Ecto neural progenitor cell (in vitro differentiated cells): ENCODE measurements at regions not wholly inside any gene's neighbourhood (a gene's known extent, or its start where the extent isn't known, plus 50 kb on each side); places are given as distances from the start of the nearest gene placed in this dataset.
"Not testable (repeated sequence)": the region's sequence is repeated elsewhere in the genome, so short reads cannot be mapped to it uniquely, and the experiment has no call there.

Experiments used
- DNase-seq: peaks from one replicate; pipeline ENCODE4 v3.0.0-alpha.2; 2018; ENCODE audit warnings: low spot score

- no peak for DNase-seq
Measured at GRCh38 chr9:126056312-126057021, 270.2 kb upstream of the MVB12B start.

DNA sequence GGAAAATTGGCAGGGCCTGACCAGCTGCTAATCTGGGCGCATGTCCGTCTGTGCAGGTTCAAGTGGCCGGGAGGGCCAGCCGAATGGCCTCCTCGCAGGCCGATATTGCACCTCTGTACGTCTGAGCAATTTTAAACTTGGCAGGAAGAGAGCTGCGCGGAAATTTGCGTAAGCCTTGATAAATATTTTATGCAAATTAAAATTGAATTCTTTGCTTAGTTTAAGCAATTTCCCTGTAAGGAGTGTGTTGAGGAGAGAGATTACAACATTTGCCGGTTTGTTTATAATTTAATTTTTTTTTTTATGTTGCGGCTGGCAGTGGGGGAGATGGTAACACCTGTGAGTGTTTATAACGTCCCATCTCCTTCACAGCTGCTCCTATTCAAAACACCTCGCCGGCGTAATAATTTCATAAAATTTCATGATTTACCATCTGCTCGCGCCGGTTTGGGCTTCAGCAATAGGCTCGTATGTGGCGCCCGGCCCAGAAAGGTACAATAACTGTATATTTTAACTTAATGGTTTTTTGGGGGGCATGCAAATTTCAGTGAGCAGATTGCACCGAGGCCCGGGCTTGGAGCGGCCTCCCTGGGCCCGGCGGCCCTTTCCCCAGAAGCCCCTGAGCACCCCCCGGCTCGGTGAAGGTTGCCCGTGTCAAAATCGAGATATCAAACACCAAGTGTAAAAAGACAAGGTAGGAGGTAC is 269.4 kb upstream of the MVB12B start:
- no peak for DNase-seq

GRCh38 chr9:126058011-126058531 is 268.6 kb upstream of the MVB12B start:
- DNase-seq = no peak

- DNase-seq = no peak
Measured at GRCh38 chr9:126058591-126058990, 268.0 kb upstream of the MVB12B start.

GRCh38 chr9:126061575-126061974 is 265.1 kb upstream of the MVB12B start:
- DNase-seq = no peak

- no peak for DNase-seq
Measured at GRCh38 chr9:126062158-126062886, 264.3 kb upstream of the MVB12B start.

- no peak for DNase-seq
Measured at GRCh38 chr9:126063326-126063725, 263.3 kb upstream of the MVB12B start.

- no peak for DNase-seq
Measured at GRCh38 chr9:126066131-126066530, 260.5 kb upstream of the MVB12B start.

DNA sequence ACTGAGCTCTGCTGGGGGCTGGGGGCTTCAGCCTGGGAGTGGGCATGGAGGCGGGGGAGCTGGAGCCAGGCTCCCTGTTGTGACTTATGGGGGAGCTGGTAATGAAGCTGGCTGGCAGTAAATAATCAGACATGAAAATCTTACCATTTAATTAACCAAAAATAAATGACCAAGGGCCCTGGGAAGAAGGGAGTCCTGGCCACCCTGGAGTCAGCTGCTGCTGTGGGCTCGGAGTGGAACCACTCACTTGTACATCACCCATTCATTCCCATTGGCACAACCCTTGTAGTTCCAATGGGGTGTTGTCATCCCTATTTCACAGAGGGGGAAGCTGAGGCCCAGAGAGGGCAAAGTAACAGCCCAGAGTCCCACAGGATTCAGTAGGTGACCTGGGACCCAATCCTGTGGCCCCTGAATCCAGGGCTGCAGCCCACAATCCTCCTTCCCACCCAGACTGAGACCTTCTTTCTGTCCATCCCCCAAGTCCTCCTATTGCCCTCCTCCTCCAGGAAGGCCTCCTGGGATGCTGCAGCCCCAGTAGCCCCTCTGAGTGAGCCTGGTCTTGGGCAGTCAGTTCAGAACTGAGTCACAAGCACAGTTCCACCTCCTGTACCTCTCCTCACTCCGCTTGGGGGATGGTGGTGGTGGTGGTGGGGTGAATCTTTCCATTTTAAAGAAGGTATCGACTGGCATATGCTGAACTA is 259.4 kb upstream of the MVB12B start:
- DNase-seq = no peak

DNA sequence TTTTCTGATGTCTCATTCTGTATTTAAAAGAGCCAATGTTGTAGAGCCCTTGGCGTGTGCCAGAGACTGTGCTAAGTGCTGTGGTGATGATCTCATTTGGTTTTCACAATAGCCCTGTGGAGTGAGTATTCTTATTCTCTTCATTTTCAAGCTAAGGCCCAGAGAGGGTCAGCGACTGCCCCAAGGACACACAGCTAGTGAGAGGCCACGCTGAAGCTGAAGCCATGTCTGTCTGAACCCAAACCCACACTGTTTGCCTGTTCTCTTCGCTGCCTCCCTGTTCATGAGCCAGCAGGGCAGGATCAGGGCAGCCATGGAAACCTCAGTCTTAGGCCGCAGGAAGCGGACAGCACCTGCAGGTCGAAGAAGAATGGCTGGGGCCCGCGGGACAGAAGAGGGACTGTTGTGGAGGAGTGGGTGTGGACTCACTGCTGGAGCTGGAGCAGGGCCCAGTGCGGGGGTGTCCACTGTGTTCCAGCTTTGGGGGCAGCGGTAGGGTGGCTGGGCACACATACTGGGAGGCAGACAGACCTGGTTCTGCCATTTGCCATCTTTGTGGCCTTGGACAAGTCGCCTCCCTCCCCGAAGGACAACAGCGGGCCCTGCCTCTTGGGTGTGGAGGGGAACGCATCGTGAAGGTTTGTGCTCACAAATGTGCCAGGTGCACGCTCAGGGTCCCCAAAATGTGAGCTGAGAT is 257.9 kb upstream of the MVB12B start:
- DNase-seq = no peak

DNA sequence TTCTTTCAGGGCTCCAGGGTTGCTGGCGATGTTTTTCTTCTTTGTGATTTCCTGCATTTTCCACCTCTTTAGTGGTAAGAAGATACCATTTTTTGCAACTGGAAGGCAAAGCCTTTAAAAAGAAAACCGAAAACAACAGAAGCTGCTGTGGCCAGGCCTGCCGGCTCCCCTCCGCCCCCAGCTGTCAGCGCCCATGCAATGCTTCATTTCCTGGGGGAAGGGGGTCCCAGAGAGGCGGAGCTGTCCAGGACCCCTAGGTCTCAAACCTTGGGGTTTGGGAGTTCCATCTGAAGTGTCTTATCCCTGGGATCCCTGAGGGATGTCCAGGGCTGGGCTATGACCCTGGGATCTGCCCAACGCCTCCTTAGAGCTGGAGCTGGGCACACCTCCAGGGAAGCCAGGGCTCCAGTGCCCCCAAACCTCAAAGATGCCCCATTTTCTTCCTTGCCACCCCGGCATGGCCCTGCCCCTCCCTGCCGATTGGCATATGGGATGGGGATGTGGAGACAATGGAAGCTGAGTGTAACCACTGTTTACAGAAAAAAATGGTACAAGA is 257.2 kb upstream of the MVB12B start:
- no peak for DNase-seq

GRCh38 chr9:126070058-126070655 is 256.5 kb upstream of the MVB12B start:
- no peak for DNase-seq

DNA sequence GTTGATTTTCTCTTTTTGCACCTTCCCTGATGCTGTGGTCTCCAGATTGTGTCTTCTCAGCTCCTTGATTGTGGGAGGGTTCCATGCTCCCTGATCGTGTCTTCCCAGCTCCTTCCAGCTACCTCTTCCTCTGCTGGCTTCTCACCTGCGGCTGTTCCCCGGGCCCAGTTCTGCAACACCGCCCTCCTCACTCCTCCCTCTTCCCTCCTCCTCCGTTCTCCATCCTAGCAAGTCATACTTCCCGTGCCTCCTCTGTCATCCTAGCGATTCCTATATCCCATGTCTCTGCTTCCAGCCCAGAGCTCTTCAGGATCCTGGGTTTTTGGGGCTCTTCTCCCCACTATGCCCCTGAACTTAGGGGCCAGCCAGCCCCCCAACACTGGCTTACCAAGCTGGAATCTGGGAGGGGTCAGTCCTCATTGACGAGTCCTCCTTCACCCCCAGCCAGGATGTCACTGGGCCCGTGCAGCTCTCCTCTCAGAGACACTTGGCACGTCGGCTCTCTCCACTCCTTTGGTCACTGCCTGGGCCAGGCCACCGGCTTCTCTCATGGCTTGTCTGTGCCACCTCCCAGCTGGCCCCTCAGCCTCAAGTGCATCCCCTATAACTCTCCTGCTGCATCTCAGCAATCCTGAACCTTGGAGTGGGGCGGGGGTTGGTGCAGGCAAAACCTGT is 255.4 kb upstream of the MVB12B start:
- no peak for DNase-seq

DNA sequence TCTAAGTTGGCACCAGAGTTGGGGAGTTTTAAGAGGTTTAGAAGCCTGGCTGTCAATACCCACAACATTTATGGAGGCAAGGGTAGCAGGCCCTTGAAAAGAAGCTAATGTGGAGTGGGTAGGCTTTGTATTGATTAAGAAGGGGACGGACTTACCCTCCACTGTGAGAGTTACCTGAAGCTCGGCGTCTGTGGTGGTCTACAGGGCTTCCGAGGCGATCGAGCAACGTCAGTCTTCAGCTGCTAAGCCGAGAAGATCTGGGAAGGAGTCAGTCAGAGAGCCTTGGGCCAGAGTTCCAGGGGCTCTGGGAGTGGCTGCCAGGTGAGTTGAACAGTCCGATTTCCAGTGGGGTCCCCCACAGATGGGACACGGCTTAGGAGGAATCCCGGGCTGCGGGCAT is 249.0 kb upstream of the MVB12B start:
- DNase-seq = not testable (repeated sequence)

GRCh38 chr9:126080641-126081040 is 246.0 kb upstream of the MVB12B start:
- no peak for DNase-seq

DNA sequence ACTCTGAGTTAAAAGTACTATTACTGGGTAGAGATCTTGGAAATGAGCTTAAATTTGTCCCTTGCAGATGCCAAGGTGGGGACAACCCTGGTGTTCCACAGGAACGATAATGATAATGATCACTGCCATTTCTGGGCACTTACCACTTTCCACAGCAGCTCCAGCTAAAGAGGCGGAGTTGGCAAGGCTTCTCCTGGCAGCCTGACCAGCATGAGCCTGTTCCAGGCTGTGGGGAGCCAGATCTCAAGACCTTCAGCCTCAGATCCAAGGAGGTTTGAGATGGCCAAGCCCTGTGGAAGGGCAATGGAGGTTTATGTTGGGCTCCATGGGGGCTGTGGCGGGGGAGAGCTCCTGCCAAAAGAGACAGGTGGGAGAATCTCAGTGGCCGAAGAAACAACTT is 244.9 kb upstream of the MVB12B start:
- no peak for DNase-seq

GRCh38 chr9:126084008-126084407 is 242.6 kb upstream of the MVB12B start:
- no peak for DNase-seq

DNA sequence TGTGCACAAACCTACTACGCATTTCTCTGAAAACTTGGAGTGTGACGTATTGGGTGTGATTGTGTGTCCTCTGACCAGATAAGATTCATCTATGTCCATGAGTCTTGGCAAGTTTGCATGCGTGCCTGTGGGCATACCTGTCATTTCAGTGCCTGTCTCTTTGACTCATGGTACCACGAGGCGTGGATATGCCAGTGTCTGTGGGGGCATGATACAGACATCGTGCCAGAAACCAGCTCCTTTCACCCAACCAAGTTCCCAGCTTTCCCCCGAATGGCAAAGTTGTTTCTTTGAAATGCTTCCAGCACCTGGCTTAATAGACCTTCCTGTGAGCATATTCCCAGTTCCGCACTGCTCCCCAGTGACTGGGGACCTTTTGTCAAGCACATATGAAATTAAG is 241.9 kb upstream of the MVB12B start:
- DNase-seq = no peak

DNA sequence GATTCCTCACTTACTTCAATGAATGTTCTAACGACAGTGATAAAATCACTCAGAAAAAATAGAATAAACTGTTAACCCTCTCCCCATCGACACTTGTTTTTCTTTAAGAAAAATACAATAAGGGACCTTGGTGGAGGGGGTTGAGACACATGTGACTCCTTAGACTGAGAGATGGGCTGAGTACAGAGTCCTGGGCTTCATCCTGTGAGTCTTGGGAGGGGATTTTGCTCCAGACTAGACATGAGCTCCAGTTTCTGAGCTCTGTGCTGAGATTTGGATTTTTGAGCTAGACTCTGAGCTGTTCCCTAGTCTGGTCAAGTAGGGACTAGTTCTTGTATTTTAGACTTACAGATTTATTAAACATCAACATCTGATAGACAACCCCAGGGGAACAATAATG is 241.5 kb upstream of the MVB12B start:
- DNase-seq = no peak

DNA sequence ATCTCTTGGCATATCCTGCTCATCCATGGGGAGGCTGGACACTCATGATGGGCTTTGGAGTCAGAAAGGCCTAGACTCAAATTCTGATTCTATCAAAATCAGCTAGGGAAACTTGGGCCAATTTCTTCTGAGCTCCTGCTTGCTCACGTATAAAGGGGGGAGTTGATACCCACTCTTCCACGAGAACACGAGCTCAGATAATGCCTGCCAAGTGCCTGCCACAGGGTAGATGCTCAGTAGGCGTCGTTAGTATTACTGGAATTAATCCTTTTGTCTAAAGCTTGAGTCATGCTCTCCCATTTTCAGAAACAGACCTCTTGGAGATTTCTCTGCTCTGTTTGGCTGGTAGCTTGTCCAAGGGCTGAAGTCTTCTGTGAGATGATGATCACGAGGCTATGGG is 238.3 kb upstream of the MVB12B start:
- no peak for DNase-seq
